Activated CD8-positive, alpha-beta T cell treated with anti-CD3 and anti-CD28 coated beads for 36 hours (primary cell): ENCODE measurements at regions not wholly inside any gene's neighbourhood (a gene's known extent, or its start where the extent isn't known, plus 50 kb on each side); places are given as distances from the start of the nearest gene placed in this dataset.

Experiments
- ATAC-seq: fragments of 200-7000 bp; cut with Tn5 transposase; one replicate; pipeline ENCODE4 v1.10.0; 2021; ENCODE audit warnings: mild to moderate bottlenecking, moderate library complexity
- CTCF ChIA-PET: fragments of 350-600 bp; sonication (Branson Sonifier 250); formaldehyde crosslinking; loops from one replicate; lab custom pipeline; 2021; ENCODE audit warnings: antibody characterized with exemption; lab: Charles Lee
- POLR2A ChIA-PET: fragments of 350-600 bp; sonication (Branson Sonifier 250); formaldehyde crosslinking; loops from one replicate; lab custom pipeline; 2021; ENCODE audit warnings: antibody characterized with exemption; lab: Charles Lee
- DNase-seq: peaks from one replicate; pipeline ENCODE4 v3.0.0-alpha.2; 2020
- H3K27ac Mint-ChIP-seq: one replicate; pipeline ENCODE4 v1.8.0; 2021; ENCODE audit warnings: mild to moderate bottlenecking, mixed read lengths
- H3K27me3 Mint-ChIP-seq: one replicate; pipeline ENCODE4 v1.8.0; 2021; ENCODE audit warnings: mixed read lengths
- H3K36me3 Mint-ChIP-seq: one replicate; pipeline ENCODE4 v1.8.0; 2021; ENCODE audit warnings: low read depth, mixed read lengths
- H3K4me1 Mint-ChIP-seq: one replicate; pipeline ENCODE4 v1.8.0; 2021; ENCODE audit warnings: low read depth, mixed read lengths
- H3K4me3 Mint-ChIP-seq: one replicate; pipeline ENCODE4 v1.8.0; 2021; ENCODE audit warnings: mild to moderate bottlenecking, moderate library complexity, mixed read lengths
- H3K9me3 Mint-ChIP-seq: one replicate; pipeline ENCODE4 v1.8.0; 2021; ENCODE audit warnings: mixed read lengths
- CTCF ChIP-seq: fragments of 200-600 bp; IDR thresholded peaks from one replicate; pipeline ENCODE4 v1.8.0; 2022; ENCODE audit warnings: antibody characterized with exemption, mild to moderate bottlenecking
- intact Hi-C: fragments of 100-400 bp; cut with micrococcal nuclease; formaldehyde crosslinking; loops from one replicate; pipeline ENCODE4 v1.10.0; 2022

GRCh38 chr3:178271740-178272387, 264.4 kb upstream of the KCNMB2 start:
- Mint-ChIP-seq H3K4me3 (no peak overlapping the region), H3K9me3 (no peaks in the 10 kb centered on the region), H3K4me1 (no peaks in the 10 kb centered on the region), H3K27ac (no peak overlapping the region), H3K27me3 (peaks cover 1% of the 10 kb centered on the region), H3K36me3 (no peaks in the 10 kb centered on the region)
- no peak for TF ChIP-seq CTCF
- intact Hi-C loops: no loop called here
- ChIA-PET CTCF (no interaction called here), POLR2A (no interaction called here)
- DNase-seq: no peak
- no peak for ATAC-seq

- H3K27me3 Mint-ChIP-seq: no peaks in the 10 kb centered on the region
- ChIA-PET POLR2A (no interaction called here), CTCF (interaction anchor here (1.2 kb wide), 1 partner anchor 86 kb away, joined by 3 read pairs; no protein-coding TSS in a partner anchor)
- H3K9me3 Mint-ChIP-seq: peaks cover 3% of the 10 kb centered on the region
- no peak for TF ChIP-seq CTCF
- H3K27ac Mint-ChIP-seq: no peak overlapping the region
- no peak for ATAC-seq
- DNase-seq: no peak
- intact Hi-C loops: no loop called here
- no peaks in the 10 kb centered on the region for H3K36me3 Mint-ChIP-seq
- no peaks in the 10 kb centered on the region for H3K4me1 Mint-ChIP-seq
- no peak overlapping the region for H3K4me3 Mint-ChIP-seq
Observed at GRCh38 chr3:178272841-178273240, 263.4 kb upstream of the KCNMB2 start.

- ChIA-PET CTCF (no interaction called here), POLR2A (no interaction called here)
- intact Hi-C loops: no loop called here
- no peaks in the 10 kb centered on the region for H3K27me3 Mint-ChIP-seq
- no peak overlapping the region for H3K27ac Mint-ChIP-seq
- TF ChIP-seq CTCF: no peak
- ATAC-seq: no peak
- no peak for DNase-seq
- H3K9me3 Mint-ChIP-seq: peaks cover 17% of the 10 kb centered on the region
- H3K4me1 Mint-ChIP-seq: no peaks in the 10 kb centered on the region
- H3K36me3 Mint-ChIP-seq: peaks cover 3% of the 10 kb centered on the region
- no peak overlapping the region for H3K4me3 Mint-ChIP-seq
Observed at GRCh38 chr3:178274711-178275110, 261.5 kb upstream of the KCNMB2 start.

- intact Hi-C loops: no loop called here
- H3K4me3 Mint-ChIP-seq: no peak overlapping the region
- DNase-seq (no peak), ATAC-seq (no peak)
- H3K4me1 Mint-ChIP-seq: no peaks in the 10 kb centered on the region
- no peak for TF ChIP-seq CTCF
- POLR2A ChIA-PET: no interaction called here
- H3K27ac Mint-ChIP-seq: no peak overlapping the region
- H3K36me3 Mint-ChIP-seq: peaks cover 3% of the 10 kb centered on the region
- CTCF ChIA-PET: no interaction called here
- peaks cover 21% of the 10 kb centered on the region for H3K9me3 Mint-ChIP-seq
- no peaks in the 10 kb centered on the region for H3K27me3 Mint-ChIP-seq
Observed at GRCh38 chr3:178275311-178275710, 260.9 kb upstream of the KCNMB2 start.

- CTCF ChIA-PET: no interaction called here
Observed at GRCh38 chr3:178275793-178276192, 260.4 kb upstream of the KCNMB2 start.

More at GRCh38 chr3:178275793-178276192, 260.4 kb upstream of the KCNMB2 start:
- Mint-ChIP-seq H3K4me1 (no peaks in the 10 kb centered on the region), H3K9me3 (peaks cover 22% of the 10 kb centered on the region), H3K36me3 (peaks cover 3% of the 10 kb centered on the region), H3K27me3 (no peaks in the 10 kb centered on the region), H3K27ac (no peak overlapping the region), H3K4me3 (no peak overlapping the region)
- DNase-seq (no peak), ATAC-seq (no peak)
- POLR2A ChIA-PET: no interaction called here
- intact Hi-C loops: no loop called here
- TF ChIP-seq CTCF: no peak
